ENCODE measurements at regions not wholly inside any gene's neighbourhood (a gene's known extent, or its start where the extent isn't known, plus 50 kb on each side); places are given as distances from the start of the nearest gene placed in this dataset.

DNA sequence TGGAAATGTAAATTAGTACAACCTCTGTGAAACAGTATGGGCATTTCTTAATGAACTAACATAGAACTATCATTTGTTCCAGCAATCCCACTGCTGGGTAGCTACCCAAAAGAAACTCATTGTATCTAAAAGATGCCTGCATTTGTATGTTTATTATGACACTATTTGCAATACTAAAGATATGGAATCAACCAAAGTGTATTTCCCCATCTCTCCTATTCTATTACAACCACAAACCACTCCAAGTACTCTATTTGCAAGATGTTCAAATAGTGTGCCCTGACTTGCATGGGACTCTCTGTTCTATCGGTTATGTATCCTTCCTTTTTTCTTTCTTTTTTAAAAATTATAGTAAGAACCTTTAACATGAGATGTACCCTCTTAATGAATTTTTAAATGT lies 845.2 kb downstream of the CDH11 start:
- TF ChIP-seq FOXP2 (optimal IDR thresholded peaks at IDR 0.05; ENCODE audit: borderline replicate concordance, extremely low read depth, extremely low read length, insufficient read depth) (no peak), TAF1 (IDR thresholded peaks at IDR 0.05; ENCODE audit: borderline replicate concordance, insufficient read depth, low read length) (no peak), SIN3A (IDR thresholded peaks at IDR 0.05; ENCODE audit: borderline replicate concordance, insufficient read depth, low read length) (no peak), POLR2AphosphoS5 (IDR thresholded peaks at IDR 0.05; ENCODE audit: low read depth, low read length) (no peak)
- TF ChIP-seq, protein P1, sequence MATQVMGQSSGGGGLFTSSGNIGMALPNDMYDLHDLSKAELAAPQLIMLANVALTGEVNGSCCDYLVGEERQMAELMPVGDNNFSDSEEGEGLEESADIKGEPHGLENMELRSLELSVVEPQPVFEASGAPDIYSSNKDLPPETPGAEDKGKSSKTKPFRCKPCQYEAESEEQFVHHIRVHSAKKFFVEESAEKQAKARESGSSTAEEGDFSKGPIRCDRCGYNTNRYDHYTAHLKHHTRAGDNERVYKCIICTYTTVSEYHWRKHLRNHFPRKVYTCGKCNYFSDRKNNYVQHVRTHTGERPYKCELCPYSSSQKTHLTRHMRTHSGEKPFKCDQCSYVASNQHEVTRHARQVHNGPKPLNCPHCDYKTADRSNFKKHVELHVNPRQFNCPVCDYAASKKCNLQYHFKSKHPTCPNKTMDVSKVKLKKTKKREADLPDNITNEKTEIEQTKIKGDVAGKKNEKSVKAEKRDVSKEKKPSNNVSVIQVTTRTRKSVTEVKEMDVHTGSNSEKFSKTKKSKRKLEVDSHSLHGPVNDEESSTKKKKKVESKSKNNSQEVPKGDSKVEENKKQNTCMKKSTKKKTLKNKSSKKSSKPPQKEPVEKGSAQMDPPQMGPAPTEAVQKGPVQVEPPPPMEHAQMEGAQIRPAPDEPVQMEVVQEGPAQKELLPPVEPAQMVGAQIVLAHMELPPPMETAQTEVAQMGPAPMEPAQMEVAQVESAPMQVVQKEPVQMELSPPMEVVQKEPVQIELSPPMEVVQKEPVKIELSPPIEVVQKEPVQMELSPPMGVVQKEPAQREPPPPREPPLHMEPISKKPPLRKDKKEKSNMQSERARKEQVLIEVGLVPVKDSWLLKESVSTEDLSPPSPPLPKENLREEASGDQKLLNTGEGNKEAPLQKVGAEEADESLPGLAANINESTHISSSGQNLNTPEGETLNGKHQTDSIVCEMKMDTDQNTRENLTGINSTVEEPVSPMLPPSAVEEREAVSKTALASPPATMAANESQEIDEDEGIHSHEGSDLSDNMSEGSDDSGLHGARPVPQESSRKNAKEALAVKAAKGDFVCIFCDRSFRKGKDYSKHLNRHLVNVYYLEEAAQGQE (IDR thresholded peaks at IDR 0.05; ENCODE audit: insufficient read depth in 1 of 2, low read depth in 2 of 2, low read length in 2 of 2) = no peak

DNA sequence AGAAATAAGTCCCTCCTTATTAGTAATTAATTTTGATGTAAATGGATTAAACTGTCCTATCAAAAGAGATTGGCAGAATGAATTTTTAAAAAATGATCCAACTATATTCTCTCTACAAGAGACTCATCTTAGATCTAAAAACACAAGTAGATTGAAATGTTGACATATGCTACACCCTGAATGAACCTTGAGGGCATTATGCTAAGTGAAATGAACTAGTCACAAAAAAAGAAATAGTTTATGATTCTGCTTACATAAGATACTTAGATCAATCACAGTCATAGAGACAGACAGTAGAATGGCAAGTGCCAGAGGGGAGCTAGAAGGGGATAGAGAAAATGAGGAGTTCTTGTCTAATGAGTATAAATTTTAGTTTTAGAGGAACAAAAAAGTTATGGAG lies 849.8 kb downstream of the CDH11 start:
- TF ChIP-seq TAF1 (IDR thresholded peaks at IDR 0.05; ENCODE audit: borderline replicate concordance, insufficient read depth, low read length) (no peak), SIN3A (IDR thresholded peaks at IDR 0.05; ENCODE audit: borderline replicate concordance, insufficient read depth, low read length) (no peak), POLR2AphosphoS5 (IDR thresholded peaks at IDR 0.05; ENCODE audit: low read depth, low read length) (no peak), FOXP2 (optimal IDR thresholded peaks at IDR 0.05; ENCODE audit: borderline replicate concordance, extremely low read depth, extremely low read length, insufficient read depth) (no peak)
- TF ChIP-seq, protein P1 (IDR thresholded peaks at IDR 0.05; ENCODE audit: insufficient read depth in 1 of 2, low read depth in 2 of 2, low read length in 2 of 2) = no peak

DNA sequence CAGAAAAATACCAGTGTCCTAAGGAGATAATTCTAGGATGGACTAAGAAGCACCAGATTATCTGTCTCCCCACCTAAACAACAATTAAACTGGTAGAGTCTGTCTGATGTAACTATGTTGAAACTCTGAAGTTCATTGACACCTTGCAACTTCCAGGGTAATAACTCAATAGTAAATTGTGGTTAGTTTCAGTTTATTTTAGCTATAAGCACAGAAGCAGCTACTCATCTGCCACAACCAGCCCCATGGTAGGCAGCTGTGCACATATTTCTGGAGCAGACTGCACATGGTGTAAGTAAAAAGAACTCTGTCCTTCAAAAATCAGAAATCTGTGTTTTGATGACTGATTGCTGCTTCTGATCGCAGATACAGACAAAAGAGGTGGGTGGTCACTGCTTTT lies 852.1 kb downstream of the CDH11 start:
- TF ChIP-seq POLR2AphosphoS5 (IDR thresholded peaks at IDR 0.05; ENCODE audit: low read depth, low read length) = no peak
- no peak for TF ChIP-seq SIN3A (IDR thresholded peaks at IDR 0.05; ENCODE audit: borderline replicate concordance, insufficient read depth, low read length)
- TF ChIP-seq TAF1 (IDR thresholded peaks at IDR 0.05; ENCODE audit: borderline replicate concordance, insufficient read depth, low read length) = no peak
- TF ChIP-seq, protein P1 (IDR thresholded peaks at IDR 0.05; ENCODE audit: insufficient read depth in 1 of 2, low read depth in 2 of 2, low read length in 2 of 2) = no peak
- no peak for TF ChIP-seq FOXP2 (optimal IDR thresholded peaks at IDR 0.05; ENCODE audit: borderline replicate concordance, extremely low read depth, extremely low read length, insufficient read depth)

DNA sequence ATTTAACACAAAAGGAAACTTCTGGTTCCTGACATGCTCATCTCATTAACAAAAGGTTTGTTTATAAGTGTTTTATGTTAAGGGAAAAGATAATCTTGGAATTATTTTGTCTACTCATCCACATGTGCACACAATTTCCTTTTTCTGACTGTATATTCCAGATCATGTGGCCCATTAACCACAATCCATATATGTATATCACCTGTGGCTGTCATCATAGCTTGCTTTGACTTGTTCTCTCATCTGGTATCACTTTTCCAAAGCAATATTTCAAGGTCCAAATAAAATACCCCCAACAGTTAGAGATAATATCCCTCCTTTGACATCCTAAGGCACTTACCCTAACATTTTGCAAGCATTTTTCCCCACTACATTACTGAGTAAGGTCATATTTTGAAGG lies 856.1 kb downstream of the CDH11 start:
- TF ChIP-seq POLR2AphosphoS5 (IDR thresholded peaks at IDR 0.05; ENCODE audit: low read depth, low read length) (no peak), FOXP2 (optimal IDR thresholded peaks at IDR 0.05; ENCODE audit: borderline replicate concordance, extremely low read depth, extremely low read length, insufficient read depth) (no peak), SIN3A (IDR thresholded peaks at IDR 0.05; ENCODE audit: borderline replicate concordance, insufficient read depth, low read length) (no peak), TAF1 (IDR thresholded peaks at IDR 0.05; ENCODE audit: borderline replicate concordance, insufficient read depth, low read length) (no peak)
- TF ChIP-seq, protein P1 (IDR thresholded peaks at IDR 0.05; ENCODE audit: insufficient read depth in 1 of 2, low read depth in 2 of 2, low read length in 2 of 2) = no peak

All from PFSK-1 (cell line).